ENCODE measurements at regions not wholly inside any gene's neighbourhood (a gene's known extent, or its start where the extent isn't known, plus 50 kb on each side); places are given as distances from the start of the nearest gene placed in this dataset.

DNA sequence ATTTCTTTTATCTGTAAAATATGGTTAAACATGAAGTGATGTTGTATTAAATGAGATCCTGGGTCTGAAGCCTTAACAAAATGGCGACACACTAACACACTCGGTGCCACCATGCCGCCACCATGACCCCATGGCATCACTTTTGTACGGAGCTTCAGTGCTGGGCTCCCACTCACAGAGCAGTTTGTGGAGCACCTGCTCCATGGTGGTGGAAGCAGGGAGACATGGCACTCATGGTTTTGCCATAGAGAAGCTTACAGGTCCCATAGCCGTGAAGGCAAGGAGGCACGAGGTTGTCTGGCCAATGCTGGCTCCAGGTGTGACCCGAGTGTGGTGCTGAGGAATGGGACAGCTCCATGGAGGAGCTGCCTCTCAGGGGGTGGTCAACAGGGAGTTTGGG lies 63.5 kb upstream of the EN2 start:
- TF ChIP-seq, protein P1, sequence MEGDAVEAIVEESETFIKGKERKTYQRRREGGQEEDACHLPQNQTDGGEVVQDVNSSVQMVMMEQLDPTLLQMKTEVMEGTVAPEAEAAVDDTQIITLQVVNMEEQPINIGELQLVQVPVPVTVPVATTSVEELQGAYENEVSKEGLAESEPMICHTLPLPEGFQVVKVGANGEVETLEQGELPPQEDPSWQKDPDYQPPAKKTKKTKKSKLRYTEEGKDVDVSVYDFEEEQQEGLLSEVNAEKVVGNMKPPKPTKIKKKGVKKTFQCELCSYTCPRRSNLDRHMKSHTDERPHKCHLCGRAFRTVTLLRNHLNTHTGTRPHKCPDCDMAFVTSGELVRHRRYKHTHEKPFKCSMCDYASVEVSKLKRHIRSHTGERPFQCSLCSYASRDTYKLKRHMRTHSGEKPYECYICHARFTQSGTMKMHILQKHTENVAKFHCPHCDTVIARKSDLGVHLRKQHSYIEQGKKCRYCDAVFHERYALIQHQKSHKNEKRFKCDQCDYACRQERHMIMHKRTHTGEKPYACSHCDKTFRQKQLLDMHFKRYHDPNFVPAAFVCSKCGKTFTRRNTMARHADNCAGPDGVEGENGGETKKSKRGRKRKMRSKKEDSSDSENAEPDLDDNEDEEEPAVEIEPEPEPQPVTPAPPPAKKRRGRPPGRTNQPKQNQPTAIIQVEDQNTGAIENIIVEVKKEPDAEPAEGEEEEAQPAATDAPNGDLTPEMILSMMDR (IDR thresholded peaks at IDR 0.05): no peak
- no peak for TF ChIP-seq POLR2AphosphoS5 (IDR thresholded peaks at IDR 0.05; ENCODE audit: insufficient read depth in 1 of 2, low read depth in 1 of 2)
